ENCODE measurements at regions not wholly inside any gene's neighbourhood (a gene's known extent, or its start where the extent isn't known, plus 50 kb on each side); places are given as distances from the start of the nearest gene placed in this dataset.
"Not testable (repeated sequence)": the region's sequence is repeated elsewhere in the genome, so short reads cannot be mapped to it uniquely, and the experiment has no call there.

GRCh38 chr17:71799657-71800056 is 321.2 kb upstream of the SOX9 start:
- Histone ChIP-seq H3K9me3 (ENCODE audit: low read length) (no peaks in the 10 kb centered on the region), H3K4me3 (ENCODE audit: low read length) (no peak overlapping the region), H3K4me1 (ENCODE audit: insufficient read depth, low read length) (peaks cover 6% of the 10 kb centered on the region), H3K27me3 (ENCODE audit: insufficient read depth, low read length) (no peaks in the 10 kb centered on the region), H3K36me3 (ENCODE audit: insufficient read depth, low read length) (no peaks in the 10 kb centered on the region), H2AFZ (ENCODE audit: low read depth, low read length) (no peak overlapping the region)

GRCh38 chr17:71801301-71801700 is 319.5 kb upstream of the SOX9 start:
- Histone ChIP-seq H3K27me3 (ENCODE audit: insufficient read depth, low read length) (no peaks in the 10 kb centered on the region), H2AFZ (ENCODE audit: low read depth, low read length) (peak overlapping the region; percentile 68), H3K4me3 (ENCODE audit: low read length) (no peak overlapping the region), H3K36me3 (ENCODE audit: insufficient read depth, low read length) (no peaks in the 10 kb centered on the region), H3K9me3 (ENCODE audit: low read length) (no peaks in the 10 kb centered on the region), H3K4me1 (ENCODE audit: insufficient read depth, low read length) (peaks cover 6% of the 10 kb centered on the region)

- Histone ChIP-seq H2AFZ (ENCODE audit: low read depth, low read length) (no peak overlapping the region), H3K9me3 (ENCODE audit: low read length) (no peaks in the 10 kb centered on the region), H3K4me3 (ENCODE audit: low read length) (no peak overlapping the region), H3K27me3 (ENCODE audit: insufficient read depth, low read length) (no peaks in the 10 kb centered on the region), H3K36me3 (ENCODE audit: insufficient read depth, low read length) (no peaks in the 10 kb centered on the region), H3K4me1 (ENCODE audit: insufficient read depth, low read length) (peaks cover 6% of the 10 kb centered on the region)
These were observed 318.2 kb upstream of the SOX9 start for GRCh38 chr17:71802663-71803062.

- no peaks in the 10 kb centered on the region for H3K9me3 ChIP-seq (ENCODE audit: low read length)
- no peak overlapping the region for H3K4me3 ChIP-seq (ENCODE audit: low read length)
- H3K27me3 ChIP-seq (ENCODE audit: insufficient read depth, low read length) = no peaks in the 10 kb centered on the region
- H3K36me3 ChIP-seq (ENCODE audit: insufficient read depth, low read length) = no peaks in the 10 kb centered on the region
- no peak overlapping the region for H2AFZ ChIP-seq (ENCODE audit: low read depth, low read length)
- peaks cover 6% of the 10 kb centered on the region for H3K4me1 ChIP-seq (ENCODE audit: insufficient read depth, low read length)
These were observed 317.1 kb upstream of the SOX9 start for GRCh38 chr17:71803656-71804284.

- Histone ChIP-seq H3K9me3 (ENCODE audit: low read length) (no peaks in the 10 kb centered on the region), H3K27me3 (ENCODE audit: insufficient read depth, low read length) (no peaks in the 10 kb centered on the region), H3K4me1 (ENCODE audit: insufficient read depth, low read length) (no peaks in the 10 kb centered on the region), H3K36me3 (ENCODE audit: insufficient read depth, low read length) (no peaks in the 10 kb centered on the region), H2AFZ (ENCODE audit: low read depth, low read length) (no peak overlapping the region), H3K4me3 (ENCODE audit: low read length) (no peak overlapping the region)
These were observed 311.3 kb upstream of the SOX9 start for GRCh38 chr17:71809537-71809936.

GRCh38 chr17:71813861-71814260 is 307.0 kb upstream of the SOX9 start:
- H2AFZ ChIP-seq (ENCODE audit: low read depth, low read length); H3K27me3 ChIP-seq (ENCODE audit: insufficient read depth, low read length); H3K4me1 ChIP-seq (ENCODE audit: insufficient read depth, low read length); H3K4me3 ChIP-seq (ENCODE audit: low read length); H3K36me3 ChIP-seq (ENCODE audit: insufficient read depth, low read length); H3K9me3 ChIP-seq (ENCODE audit: low read length): not testable (repeated sequence)

GRCh38 chr17:71821511-71821910 is 299.3 kb upstream of the SOX9 start:
- Histone ChIP-seq H3K9me3 (ENCODE audit: low read length) (no peaks in the 10 kb centered on the region), H2AFZ (ENCODE audit: low read depth, low read length) (no peak overlapping the region), H3K36me3 (ENCODE audit: insufficient read depth, low read length) (no peaks in the 10 kb centered on the region), H3K4me1 (ENCODE audit: insufficient read depth, low read length) (peaks cover 24% of the 10 kb centered on the region), H3K4me3 (ENCODE audit: low read length) (no peak overlapping the region), H3K27me3 (ENCODE audit: insufficient read depth, low read length) (no peaks in the 10 kb centered on the region)

- no peak overlapping the region for H3K4me3 ChIP-seq (ENCODE audit: low read length)
- no peaks in the 10 kb centered on the region for H3K9me3 ChIP-seq (ENCODE audit: low read length)
- no peaks in the 10 kb centered on the region for H3K27me3 ChIP-seq (ENCODE audit: insufficient read depth, low read length)
- peak overlapping the region; percentile 40 for H2AFZ ChIP-seq (ENCODE audit: low read depth, low read length)
- no peaks in the 10 kb centered on the region for H3K36me3 ChIP-seq (ENCODE audit: insufficient read depth, low read length)
- H3K4me1 ChIP-seq (ENCODE audit: insufficient read depth, low read length) = peaks cover 47% of the 10 kb centered on the region
These were observed 296.1 kb upstream of the SOX9 start for GRCh38 chr17:71824671-71825070.

GRCh38 chr17:71825687-71826086 is 295.1 kb upstream of the SOX9 start:
- peaks cover 53% of the 10 kb centered on the region for H3K4me1 ChIP-seq (ENCODE audit: insufficient read depth, low read length)
- peak overlapping the region; percentile 40 for H2AFZ ChIP-seq (ENCODE audit: low read depth, low read length)

GRCh38 chr17:71828182-71828596 is 292.6 kb upstream of the SOX9 start:
- H3K36me3 ChIP-seq (ENCODE audit: insufficient read depth, low read length) = no peaks in the 10 kb centered on the region

More at GRCh38 chr17:71825687-71826086, 295.1 kb upstream of the SOX9 start:
- Histone ChIP-seq H3K4me3 (ENCODE audit: low read length) (no peak overlapping the region), H3K9me3 (ENCODE audit: low read length) (no peaks in the 10 kb centered on the region), H3K27me3 (ENCODE audit: insufficient read depth, low read length) (no peaks in the 10 kb centered on the region), H3K36me3 (ENCODE audit: insufficient read depth, low read length) (no peaks in the 10 kb centered on the region)

GRCh38 chr17:71830866-71831265 is 290.0 kb upstream of the SOX9 start:
- Histone ChIP-seq H3K9me3 (ENCODE audit: low read length) (no peaks in the 10 kb centered on the region), H3K4me3 (ENCODE audit: low read length) (no peak overlapping the region), H3K36me3 (ENCODE audit: insufficient read depth, low read length) (no peaks in the 10 kb centered on the region), H3K27me3 (ENCODE audit: insufficient read depth, low read length) (no peaks in the 10 kb centered on the region), H2AFZ (ENCODE audit: low read depth, low read length) (no peak overlapping the region), H3K4me1 (ENCODE audit: insufficient read depth, low read length) (peaks cover 36% of the 10 kb centered on the region)

More at GRCh38 chr17:71828182-71828596, 292.6 kb upstream of the SOX9 start:
- Histone ChIP-seq H3K27me3 (ENCODE audit: insufficient read depth, low read length) (no peaks in the 10 kb centered on the region), H3K9me3 (ENCODE audit: low read length) (no peaks in the 10 kb centered on the region), H3K4me3 (ENCODE audit: low read length) (peak overlapping the region; percentile 20), H2AFZ (ENCODE audit: low read depth, low read length) (no peak overlapping the region), H3K4me1 (ENCODE audit: insufficient read depth, low read length) (peaks cover 57% of the 10 kb centered on the region)

GRCh38 chr17:71842986-71843385 is 277.8 kb upstream of the SOX9 start:
- H3K9me3 ChIP-seq (ENCODE audit: low read length) = no peaks in the 10 kb centered on the region
- no peaks in the 10 kb centered on the region for H3K27me3 ChIP-seq (ENCODE audit: insufficient read depth, low read length)
- no peaks in the 10 kb centered on the region for H3K36me3 ChIP-seq (ENCODE audit: insufficient read depth, low read length)
- no peak overlapping the region for H3K4me3 ChIP-seq (ENCODE audit: low read length)
- H3K4me1 ChIP-seq (ENCODE audit: insufficient read depth, low read length) = no peaks in the 10 kb centered on the region
- H2AFZ ChIP-seq (ENCODE audit: low read depth, low read length) = no peak overlapping the region

GRCh38 chr17:71845337-71845736 is 275.5 kb upstream of the SOX9 start:
- H3K4me1 ChIP-seq (ENCODE audit: insufficient read depth, low read length) = no peaks in the 10 kb centered on the region
- H3K4me3 ChIP-seq (ENCODE audit: low read length) = no peak overlapping the region
- H3K27me3 ChIP-seq (ENCODE audit: insufficient read depth, low read length) = no peaks in the 10 kb centered on the region
- no peaks in the 10 kb centered on the region for H3K9me3 ChIP-seq (ENCODE audit: low read length)
- no peaks in the 10 kb centered on the region for H3K36me3 ChIP-seq (ENCODE audit: insufficient read depth, low read length)
- H2AFZ ChIP-seq (ENCODE audit: low read depth, low read length) = no peak overlapping the region

- H3K36me3 ChIP-seq (ENCODE audit: insufficient read depth, low read length) = no peaks in the 10 kb centered on the region
- no peaks in the 10 kb centered on the region for H3K9me3 ChIP-seq (ENCODE audit: low read length)
- no peak overlapping the region for H2AFZ ChIP-seq (ENCODE audit: low read depth, low read length)
- no peaks in the 10 kb centered on the region for H3K27me3 ChIP-seq (ENCODE audit: insufficient read depth, low read length)
- H3K4me3 ChIP-seq (ENCODE audit: low read length) = no peak overlapping the region
- H3K4me1 ChIP-seq (ENCODE audit: insufficient read depth, low read length) = no peaks in the 10 kb centered on the region
These were observed 274.2 kb upstream of the SOX9 start for GRCh38 chr17:71846561-71847110.
